ENCODE measurements at regions not wholly inside any gene's neighbourhood (a gene's known extent, or its start where the extent isn't known, plus 50 kb on each side); places are given as distances from the start of the nearest gene placed in this dataset.

DNA sequence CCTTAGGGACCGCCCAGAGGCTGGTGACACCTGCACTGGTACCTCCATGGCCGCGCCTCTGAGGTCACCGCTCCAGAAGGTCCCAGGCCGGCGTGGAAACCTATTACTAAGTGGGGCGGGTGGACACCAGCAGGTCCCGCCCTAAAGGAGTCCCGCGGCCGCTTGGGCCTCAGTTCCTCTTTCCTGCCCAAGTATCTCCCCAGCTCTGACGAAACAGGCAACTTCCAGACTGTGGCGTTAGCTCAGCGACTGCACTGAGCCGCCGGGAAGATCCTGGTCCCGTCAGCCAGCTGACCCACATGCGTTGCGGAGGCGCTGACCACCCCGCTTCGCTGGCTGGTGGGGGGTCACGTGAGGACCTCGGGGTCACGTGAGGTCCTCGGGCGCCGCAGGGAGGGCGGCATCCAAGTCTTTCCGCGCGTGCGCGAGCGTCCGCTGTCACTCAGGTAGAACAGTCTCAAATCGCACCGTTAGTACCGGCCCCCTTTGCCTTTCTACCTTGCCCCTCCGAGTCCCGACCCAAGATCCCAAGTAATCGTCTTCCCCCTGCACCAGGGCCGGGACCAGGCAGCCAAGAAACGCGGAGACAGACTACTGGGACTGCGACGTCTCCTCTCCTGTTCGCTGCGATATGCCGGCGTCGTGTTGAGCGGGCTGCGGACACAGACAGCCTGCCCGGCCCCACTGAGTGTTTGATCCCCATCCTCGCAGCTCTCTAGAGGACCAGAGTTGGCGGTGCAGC, 53.7 kb upstream of the KDM4C start:
- DNase-seq (ENCODE audit: low spot score) = peak; percentile 78

DNA sequence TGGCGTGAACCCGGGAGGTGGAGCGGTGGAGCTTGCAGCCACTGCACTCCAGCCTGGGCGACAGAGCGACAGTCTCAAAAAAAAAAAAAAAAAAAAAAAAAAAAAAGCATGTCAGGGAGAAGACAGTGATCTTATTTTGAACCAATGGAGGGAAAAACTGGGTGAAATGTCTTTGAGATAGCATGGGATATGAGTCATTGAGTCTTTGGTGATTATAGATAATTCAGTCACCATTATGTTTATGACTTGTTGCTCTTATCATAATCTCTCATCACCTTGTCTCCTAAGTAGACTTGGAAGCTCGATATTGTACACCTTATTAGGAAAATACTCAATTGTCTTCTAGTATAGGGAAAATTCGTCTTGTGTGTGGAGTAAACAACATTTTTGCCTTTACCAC, 55.1 kb upstream of the KDM4C start:
- DNase-seq (ENCODE audit: low spot score) = no peak

DNA sequence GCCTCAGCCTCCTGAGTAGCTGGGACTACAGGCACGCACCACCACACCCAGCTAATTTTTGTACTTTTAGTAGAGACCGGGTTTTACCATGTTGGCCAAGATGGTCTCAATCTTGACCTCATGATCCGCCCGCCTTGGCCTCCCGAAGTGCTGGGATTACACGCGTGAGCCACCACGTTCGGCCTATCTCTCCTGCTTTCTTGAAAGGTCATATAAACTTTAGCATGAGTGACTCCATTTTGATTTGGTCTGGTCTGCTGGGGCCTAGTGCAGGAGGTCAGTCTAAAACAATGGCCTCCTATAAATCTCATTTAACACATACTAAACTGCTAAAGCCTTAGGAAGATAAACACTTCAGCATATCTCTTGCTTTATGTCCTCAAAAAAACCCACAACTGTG, 50.6 kb upstream of the GLDC start:
- no peak for DNase-seq (ENCODE audit: low spot score)

DNA sequence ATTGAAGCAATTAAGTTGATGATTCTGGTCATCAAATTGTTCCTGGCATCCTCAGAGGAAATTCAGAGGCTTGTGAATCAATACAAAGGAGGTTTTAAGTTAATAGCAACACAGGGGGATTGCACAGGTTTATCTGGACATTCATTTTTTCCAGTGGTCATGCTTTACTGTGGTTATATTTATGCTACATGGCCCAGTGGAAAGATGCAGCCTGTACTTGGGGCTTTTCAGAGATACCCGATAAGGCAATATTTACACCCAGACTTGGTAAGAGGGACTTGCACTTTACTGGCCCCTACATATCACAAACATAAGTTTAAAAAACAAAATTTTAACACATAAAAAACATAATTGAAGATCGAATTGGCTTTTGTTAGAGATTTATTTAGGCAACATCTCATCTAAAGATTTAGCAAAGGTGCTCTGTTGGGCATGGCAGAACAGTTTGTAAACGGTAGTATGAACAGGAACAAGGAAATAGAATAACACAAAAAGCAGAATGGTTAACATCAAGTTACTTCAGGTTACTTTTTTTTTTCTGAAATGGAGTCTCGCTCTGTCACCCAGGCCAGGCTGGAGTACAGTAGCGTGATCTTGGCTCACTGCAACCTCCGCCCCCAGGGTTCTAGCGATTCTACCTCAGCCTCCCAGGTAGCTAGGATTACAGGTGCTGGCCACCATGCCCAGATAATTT, 49.7 kb upstream of the GLDC start:
- DNase-seq (ENCODE audit: low spot score) = no peak
